PC-9 (cell line): ENCODE measurements at regions not wholly inside any gene's neighbourhood (a gene's known extent, or its start where the extent isn't known, plus 50 kb on each side); places are given as distances from the start of the nearest gene placed in this dataset.

Source experiments
- BruUV-seq: library from RNA; stranded (reverse); fragments of 400-500 nt; replicated peaks from 2 replicates; lab custom pipeline; 2021; lab: Mats Ljungman, UMichigan
- CTCF ChIA-PET: fragments of 300-600 bp; sonication (Branson Sonifier 250); formaldehyde crosslinking; loops from one replicate; lab custom pipeline; 2022; ENCODE audit warnings: antibody characterized with exemption; lab: Charles Lee
- POLR2A ChIA-PET: fragments of 300-600 bp; sonication (Branson Sonifier 250); formaldehyde crosslinking; loops from one replicate; lab custom pipeline; 2022; ENCODE audit warnings: antibody characterized with exemption; ENCODE audit not compliant: unreplicated experiment; lab: Charles Lee
- DNase-seq, 2 experiments: peaks; one replicate each; pipeline versions ENCODE4 v3.0.0 to v3.0.0-alpha.2; 2015 to 2022; ENCODE audit warnings: mixed read lengths in 1 of 2
- H2AFZ ChIP-seq: fragments of 200-600 bp; sonication (generic); 2 replicates; pipeline ENCODE4 v1.8.1; 2017; ENCODE audit warnings: antibody characterized with exemption
- H3F3A ChIP-seq: fragments of 200-600 bp; sonication (generic); 2 replicates; pipeline ENCODE4 v1.8.1; 2017; ENCODE audit warnings: antibody characterized with exemption, mild to moderate bottlenecking, low read depth; ENCODE audit not compliant: insufficient read depth
- H3K27ac ChIP-seq: fragments of 200-600 bp; sonication (generic); 2 replicates; pipeline ENCODE4 v1.6.1; 2016; ENCODE audit warnings: mixed run types
- H3K27me3 ChIP-seq: fragments of 200-600 bp; sonication (generic); 2 replicates; pipeline ENCODE4 v1.6.1; 2016; ENCODE audit warnings: low read depth, mixed run types; ENCODE audit not compliant: insufficient read depth
- H3K36me3 ChIP-seq: fragments of 200-600 bp; sonication (generic); 2 replicates; pipeline ENCODE4 v1.6.1; 2016; ENCODE audit warnings: low read depth, mixed run types
- H3K4me1 ChIP-seq: fragments of 200-600 bp; sonication (generic); replicated peaks from 2 replicates; pipeline ENCODE4 v1.6.1; 2016; ENCODE audit warnings: mixed run types; ENCODE audit not compliant: insufficient read depth
- H3K4me2 ChIP-seq: fragments of 200-600 bp; sonication (generic); 2 replicates; pipeline ENCODE4 v1.6.1; 2017; ENCODE audit warnings: mixed run types
- H3K4me3 ChIP-seq: fragments of 200-600 bp; sonication (generic); 2 replicates; pipeline ENCODE4 v1.6.1; 2016; ENCODE audit warnings: mixed run types
- H3K79me2 ChIP-seq: fragments of 200-600 bp; sonication (generic); 2 replicates; pipeline ENCODE4 v1.6.1; 2017; ENCODE audit warnings: low read depth, mixed run types
- H3K9me2 ChIP-seq: fragments of 200-600 bp; sonication (generic); 2 replicates; pipeline ENCODE4 v1.8.1; 2017; ENCODE audit warnings: mild to moderate bottlenecking; ENCODE audit not compliant: insufficient read depth
- H3K9me3 ChIP-seq: fragments of 200-600 bp; sonication (generic); 2 replicates; pipeline ENCODE4 v1.8.1; 2016; ENCODE audit warnings: low read depth; ENCODE audit not compliant: insufficient read depth
- H4K20me1 ChIP-seq: fragments of 200-600 bp; sonication (generic); 2 replicates; pipeline ENCODE4 v1.8.1; 2017; ENCODE audit not compliant: insufficient read depth
- CTCF ChIP-seq: fragments of 200-600 bp; sonication (generic); conservative IDR thresholded peaks from 2 replicates; pipeline ENCODE4 v1.6.1; 2017; ENCODE audit warnings: mixed run types, antibody characterized with exemption, mild to moderate bottlenecking, moderate library complexity
- EZH2 ChIP-seq: fragments of 200-600 bp; sonication (generic); IDR thresholded peaks from 2 replicates; pipeline ENCODE4 v1.8.0; 2017; ENCODE audit warnings: antibody characterized with exemption, low read depth
- intact Hi-C: fragments of 100-400 bp; cut with micrococcal nuclease; formaldehyde crosslinking; loops from one replicate; pipeline ENCODE4 v1.10.0; 2022; ENCODE audit not compliant: unreplicated experiment

- ChIA-PET CTCF (no interaction called here), POLR2A (no interaction called here)
- no TSS peak for BruUV-seq
- Histone ChIP-seq H3K27me3 (no peaks in the 10 kb centered on the region), H3K9me3 (no peaks in the 10 kb centered on the region), H4K20me1 (no peaks in the 10 kb centered on the region), H2AFZ (no peak overlapping the region), H3K4me3 (no peak overlapping the region), H3K4me1 (no peaks in the 10 kb centered on the region), H3F3A (no peaks in the 10 kb centered on the region), H3K27ac (no peak overlapping the region), H3K36me3 (no peaks in the 10 kb centered on the region), H3K79me2 (no peaks in the 10 kb centered on the region), H3K4me2 (no peak overlapping the region), H3K9me2 (no peaks in the 10 kb centered on the region)
- intact Hi-C loops = no loop called here
- TF ChIP-seq CTCF (no peak), EZH2 (no peak)
- no peak for DNase-seq
These were observed 403.1 kb downstream of the SFMBT2 start for GRCh38 chr10:7007600-7008190.

GRCh38 chr10:7006566-7006965, 404.3 kb downstream of the SFMBT2 start:
- no peak overlapping the region for H3K4me2 ChIP-seq
- CTCF ChIA-PET = no interaction called here
- no peaks in the 10 kb centered on the region for H3K27me3 ChIP-seq
- H2AFZ ChIP-seq = no peak overlapping the region
- no peaks in the 10 kb centered on the region for H3F3A ChIP-seq
- no peak for DNase-seq
- H3K4me1 ChIP-seq = no peaks in the 10 kb centered on the region
- H3K9me2 ChIP-seq = no peaks in the 10 kb centered on the region
- H3K36me3 ChIP-seq = no peaks in the 10 kb centered on the region
- no peaks in the 10 kb centered on the region for H4K20me1 ChIP-seq
- H3K79me2 ChIP-seq = no peaks in the 10 kb centered on the region
- no peak overlapping the region for H3K27ac ChIP-seq
- POLR2A ChIA-PET = no interaction called here
- TF ChIP-seq EZH2 = no peak
- no TSS peak for BruUV-seq
- no peak overlapping the region for H3K4me3 ChIP-seq
- H3K9me3 ChIP-seq = no peaks in the 10 kb centered on the region
- intact Hi-C loops = no loop called here

GRCh38 chr10:7003831-7004395, 406.9 kb downstream of the SFMBT2 start:
- H3K27me3 ChIP-seq = peaks cover 9% of the 10 kb centered on the region; the same call in 1 of the 2 replicates
- CTCF ChIA-PET = no interaction called here
- no peak overlapping the region for H3K27ac ChIP-seq
- no TSS peak for BruUV-seq
- H3K9me3 ChIP-seq = no peaks in the 10 kb centered on the region
- no peak overlapping the region for H3K4me2 ChIP-seq
- no peaks in the 10 kb centered on the region for H3K4me1 ChIP-seq
- no peaks in the 10 kb centered on the region for H3K79me2 ChIP-seq
- TF ChIP-seq CTCF = no peak
- no peak for TF ChIP-seq EZH2
- H2AFZ ChIP-seq = no peak overlapping the region
- no peaks in the 10 kb centered on the region for H3F3A ChIP-seq
- H4K20me1 ChIP-seq = no peaks in the 10 kb centered on the region
- POLR2A ChIA-PET = no interaction called here
- no peak overlapping the region for H3K4me3 ChIP-seq
- H3K9me2 ChIP-seq = no peaks in the 10 kb centered on the region
- no peaks in the 10 kb centered on the region for H3K36me3 ChIP-seq
- intact Hi-C loops = no loop called here
- DNase-seq = no peak
